Adrenal gland (tissue), 5 donors: ENCODE measurements at regions not wholly inside any gene's neighbourhood (a gene's known extent, or its start where the extent isn't known, plus 50 kb on each side); places are given as distances from the start of the nearest gene placed in this dataset.

Source experiments
- CTCF ChIP-seq, 6 experiments: fragments of 450-650 bp in 4 of 6; fragments of 200-600 bp in 2 of 6; sonication (generic) in 1 of 6; IDR thresholded peaks; 1 replicate in 5 of 6; 2 replicates in 1 of 6; pipeline versions ENCODE4 v1.5.1 to v1.8.0; 2016 to 2021; ENCODE audit warnings: antibody characterized with exemption in 6 of 6, mild to moderate bottlenecking in 2 of 6, moderate library complexity in 1 of 6
- POLR2A ChIP-seq, 2 donors: fragments of 450-650 bp; IDR thresholded peaks; one replicate each; pipeline ENCODE4 v1.6.1; 2017; ENCODE audit warnings: antibody characterized with exemption in 2 of 2, mild to moderate bottlenecking in 2 of 2, moderate library complexity in 1 of 2
- donor health status: DM: no; HTN: no; CAD: no.

GRCh38 chr1:95888941-95889390, 655.0 kb downstream of the RWDD3 start:
- TF ChIP-seq CTCF (IDR thresholded peaks at IDR 0.05) (no peak), POLR2A (IDR thresholded peaks at IDR 0.05) (no peak)
